ENCODE measurements at regions not wholly inside any gene's neighbourhood (a gene's known extent, or its start where the extent isn't known, plus 50 kb on each side); places are given as distances from the start of the nearest gene placed in this dataset.

GRCh38 chr22:47352920-47353700 is 590.7 kb downstream of the TBC1D22A start:
- TF ChIP-seq POLR2A (IDR thresholded peaks at IDR 0.05; ENCODE audit: low read depth, low read length) = no peak
- TF ChIP-seq POLR2AphosphoS5 (IDR thresholded peaks at IDR 0.05; ENCODE audit: low read depth, low read length) = no peak
- TF ChIP-seq TAF1 (IDR thresholded peaks at IDR 0.05; ENCODE audit: low read depth, low read length) = no peak
- no peak for TF ChIP-seq SPI1 (IDR thresholded peaks at IDR 0.05; ENCODE audit: low read depth, low read length)
- no peak for TF ChIP-seq POU2F2 (IDR thresholded peaks at IDR 0.05; ENCODE audit: low read depth, low read length)
- no peak for TF ChIP-seq PAX5 (IDR thresholded peaks at IDR 0.05; ENCODE audit: insufficient read depth, low read length, severe bottlenecking)

Measured in GM12891 (cell line).